H9 (cell line): ENCODE measurements at regions not wholly inside any gene's neighbourhood (a gene's known extent, or its start where the extent isn't known, plus 50 kb on each side); places are given as distances from the start of the nearest gene placed in this dataset.
A peak's percentile ranks its signal among the peaks of the same experiment; 100 is the strongest.

Experiments used
- DNase-seq: peaks from one replicate; pipeline ENCODE4 v3.0.0-alpha.2; 2017
- H2AFZ ChIP-seq: one replicate; pipeline ENCODE4 v1.6.1; 2013; ENCODE audit warnings: mild to moderate bottlenecking, low read length, control low read depth, moderate library complexity
- H2AK5ac ChIP-seq: 2 replicates; pipeline ENCODE4 v1.6.1; 2013; ENCODE audit warnings: low read length, control low read depth, mixed read lengths; ENCODE audit not compliant: insufficient read length
- H2BK120ac ChIP-seq: one replicate; pipeline ENCODE4 v1.6.1; 2013; ENCODE audit warnings: low read depth, mild to moderate bottlenecking, low read length, control low read depth, inconsistent platforms; ENCODE audit not compliant: poor library complexity, severe bottlenecking
- H2BK12ac ChIP-seq: 2 replicates; pipeline ENCODE4 v1.6.1; 2013; ENCODE audit warnings: low read length, control low read depth, mixed read lengths, low read depth; ENCODE audit not compliant: insufficient read length
- H2BK15ac ChIP-seq: 2 replicates; pipeline ENCODE4 v1.6.1; 2013; ENCODE audit warnings: low read depth, low read length, control low read depth
- H2BK20ac ChIP-seq: one replicate; pipeline ENCODE4 v1.6.1; 2013; ENCODE audit warnings: low read depth, mild to moderate bottlenecking, low read length, control low read depth, inconsistent platforms; ENCODE audit not compliant: poor library complexity, severe bottlenecking
- H2BK5ac ChIP-seq: 2 replicates; pipeline ENCODE4 v1.6.1; 2013; ENCODE audit warnings: low read length, control low read depth, mixed read lengths; ENCODE audit not compliant: insufficient read length
- H3K14ac ChIP-seq: 2 replicates; pipeline ENCODE4 v1.6.1; 2013; ENCODE audit warnings: low read length, control low read depth; ENCODE audit not compliant: insufficient read depth
- H3K18ac ChIP-seq: 2 replicates; pipeline ENCODE4 v1.6.1; 2013; ENCODE audit warnings: low read depth, mild to moderate bottlenecking, mixed read lengths, low read length, control low read depth; ENCODE audit not compliant: insufficient read length
- H3K23ac ChIP-seq: 2 replicates; pipeline ENCODE4 v1.6.1; 2013; ENCODE audit warnings: low read length, control low read depth, mixed read lengths, low read depth; ENCODE audit not compliant: insufficient read length
- H3K23me2 ChIP-seq: 2 replicates; pipeline ENCODE4 v1.6.1; 2013; ENCODE audit warnings: low read depth, mild to moderate bottlenecking, mixed read lengths, low read length, control low read depth; ENCODE audit not compliant: insufficient read length, poor library complexity, severe bottlenecking
- H3K27ac ChIP-seq: 2 replicates; pipeline ENCODE4 v1.5.1; 2013; ENCODE audit warnings: low read length, control low read depth, mixed read lengths, low read depth; ENCODE audit not compliant: insufficient read length
- H3K27me3 ChIP-seq: 2 replicates; pipeline ENCODE4 v1.6.1; 2013; ENCODE audit warnings: low read length, control low read depth, inconsistent platforms; ENCODE audit not compliant: insufficient read depth
- H3K4ac ChIP-seq: 2 replicates; pipeline ENCODE4 v1.6.1; 2013; ENCODE audit warnings: low read depth, mild to moderate bottlenecking, control low read depth, inconsistent platforms, low read length, moderate library complexity
- H3K4me1 ChIP-seq: 2 replicates; pipeline ENCODE4 v1.6.1; 2013; ENCODE audit warnings: low read length, control low read depth, inconsistent platforms; ENCODE audit not compliant: insufficient read depth
- H3K4me2 ChIP-seq: 2 replicates; pipeline ENCODE4 v1.6.1; 2013; ENCODE audit warnings: low read length, control low read depth, mixed read lengths; ENCODE audit not compliant: insufficient read length, insufficient read depth
- H3K56ac ChIP-seq: 2 replicates; pipeline ENCODE4 v1.6.1; 2013; ENCODE audit warnings: low read depth, mild to moderate bottlenecking, mixed read lengths, low read length, control low read depth; ENCODE audit not compliant: insufficient read length
- H3K79me1 ChIP-seq: 2 replicates; pipeline ENCODE4 v1.6.1; 2013; ENCODE audit warnings: low read depth, mild to moderate bottlenecking, moderate library complexity, low read length, control low read depth, inconsistent platforms; ENCODE audit not compliant: insufficient read depth, poor library complexity, severe bottlenecking
- H3K79me2 ChIP-seq: 2 replicates; pipeline ENCODE4 v1.6.1; 2013; ENCODE audit warnings: low read length, control low read depth, inconsistent platforms; ENCODE audit not compliant: insufficient read depth
- H3K9ac ChIP-seq: 2 replicates; pipeline ENCODE4 v1.6.1; 2013; ENCODE audit warnings: low read length, control low read depth, mixed read lengths; ENCODE audit not compliant: insufficient read length; ENCODE audit errors: extremely low read depth
- H3K9me3 ChIP-seq: one replicate; pipeline ENCODE4 v1.6.1; 2013; ENCODE audit warnings: low read depth, low read length, inconsistent platforms; ENCODE audit not compliant: control insufficient read depth
- H3T11ph ChIP-seq: one replicate; pipeline ENCODE4 v1.6.1; 2013; ENCODE audit warnings: mild to moderate bottlenecking, low read length, control low read depth, inconsistent platforms
- H4K20me1 ChIP-seq: one replicate; pipeline ENCODE4 v1.6.1; 2013; ENCODE audit not compliant: control insufficient read depth, insufficient read length, insufficient read depth
- H4K5ac ChIP-seq: 2 replicates; pipeline ENCODE4 v1.6.1; 2013; ENCODE audit warnings: low read depth, mild to moderate bottlenecking, mixed read lengths, low read length, control low read depth; ENCODE audit not compliant: insufficient read length
- H4K8ac ChIP-seq: replicated peaks from 2 replicates; pipeline ENCODE4 v1.6.1; 2013; ENCODE audit warnings: low read length, control low read depth, mixed read lengths, low read depth; ENCODE audit not compliant: insufficient read length
- H4K91ac ChIP-seq: 2 replicates; pipeline ENCODE4 v1.6.1; 2013; ENCODE audit warnings: low read depth, mild to moderate bottlenecking, moderate library complexity, mixed read lengths, low read length, control low read depth; ENCODE audit not compliant: insufficient read length
- H3K27ac Mint-ChIP-seq, 3 experiments: 2 replicates in 2 of 3; 3 replicates in 1 of 3; pipeline ENCODE4 v1.8.0; 2020 to 2021; ENCODE audit warnings: mixed read lengths in 3 of 3, mild to moderate bottlenecking in 1 of 3, moderate library complexity in 1 of 3
- H3K27me3 Mint-ChIP-seq: 2 replicates; pipeline ENCODE4 v1.8.0; 2021; ENCODE audit warnings: low read depth, mild to moderate bottlenecking, moderate library complexity, mixed read lengths
- H3K36me3 Mint-ChIP-seq, 3 experiments: 2 replicates in 2 of 3; 3 replicates in 1 of 3; pipeline ENCODE4 v1.8.0; 2020 to 2021; ENCODE audit warnings: low read depth in 3 of 3, mixed read lengths in 3 of 3; ENCODE audit not compliant: insufficient read depth in 1 of 3
- H3K4me1 Mint-ChIP-seq, 2 experiments: 2 replicates each; pipeline ENCODE4 v1.8.0; 2020; ENCODE audit warnings: mixed read lengths in 2 of 2
- H3K4me3 Mint-ChIP-seq, 2 experiments: 2 replicates in 1 of 2; 3 replicates in 1 of 2; pipeline ENCODE4 v1.8.0; 2020 to 2021; ENCODE audit warnings: mild to moderate bottlenecking in 2 of 2, mixed read lengths in 2 of 2, moderate library complexity in 1 of 2
- H3K9me3 Mint-ChIP-seq, 2 experiments: 2 replicates in 1 of 2; 3 replicates in 1 of 2; pipeline ENCODE4 v1.8.0; 2020; ENCODE audit warnings: mild to moderate bottlenecking in 2 of 2, mixed read lengths in 2 of 2, moderate library complexity in 1 of 2
- CTCF ChIP-seq: fragments of 200-600 bp; sonication (generic); conservative IDR thresholded peaks from 3 replicates; pipeline ENCODE4 v1.8.0; 2021; ENCODE audit warnings: antibody characterized with exemption, mild to moderate bottlenecking
- WGBS: extraction: QIAGEN DNeasy Blood & Tissue Kit; methylation state at CpG from one replicate; pipeline ENCODE4 v1.1.7; 2013; ENCODE audit warnings: missing lambda C conversion rate, low lambda C conversion rate, mixed read lengths; ENCODE audit not compliant: insufficient read length; ENCODE audit errors: extremely low coverage; 5-methylcytosine and 5-hydroxymethylcytosine counted together

- peaks cover 4% of the 10 kb centered on the region for H3K27me3 Mint-ChIP-seq
- H3K23me2 ChIP-seq: no peaks in the 10 kb centered on the region
- H3K36me3 Mint-ChIP-seq: no peaks in the 10 kb centered on the region
- no peak overlapping the region for H3K4me3 Mint-ChIP-seq
- H3T11ph ChIP-seq: no peak overlapping the region
- TF ChIP-seq CTCF: no peak
- DNase-seq: peak; percentile 25
- no peak overlapping the region for H3K9ac ChIP-seq
- H2AK5ac ChIP-seq: no peak overlapping the region
- no peak overlapping the region for H4K8ac ChIP-seq
- H2BK15ac ChIP-seq: no peak overlapping the region; the same call in 1 of the 2 replicates
- H4K5ac ChIP-seq: no peak overlapping the region
- no peak overlapping the region for H3K4me2 ChIP-seq
- H3K79me1 ChIP-seq: no peaks in the 10 kb centered on the region
- no peak overlapping the region for H3K23ac ChIP-seq
- H3K79me2 ChIP-seq: no peaks in the 10 kb centered on the region
- no peaks in the 10 kb centered on the region; a peak in 1 of 5 replicates for H3K9me3 Mint-ChIP-seq
- no peak overlapping the region for H2BK5ac ChIP-seq
- no peak overlapping the region for H3K27ac Mint-ChIP-seq
- H4K20me1 ChIP-seq: no peaks in the 10 kb centered on the region
- no peak overlapping the region for H3K18ac ChIP-seq
- H3K9me3 ChIP-seq: no peaks in the 10 kb centered on the region
- H3K4me1 ChIP-seq: no peaks in the 10 kb centered on the region
- no peak overlapping the region for H2AFZ ChIP-seq
- WGBS: no CpG with 5 or more reads among the region's 12 CpGs
- no peak overlapping the region for H3K14ac ChIP-seq
- no peak overlapping the region for H3K4ac ChIP-seq
- no peak overlapping the region for H3K27ac ChIP-seq
- H2BK120ac ChIP-seq: no peak overlapping the region
- H4K91ac ChIP-seq: no peak overlapping the region
- no peak overlapping the region for H2BK12ac ChIP-seq
- no peak overlapping the region for H2BK20ac ChIP-seq
- peaks cover 26 to 38% of the 10 kb centered on the region in 2 experiments for H3K4me1 Mint-ChIP-seq
- no peaks in the 10 kb centered on the region for H3K27me3 ChIP-seq
- H3K56ac ChIP-seq: no peak overlapping the region
Observed at GRCh38 chr1:30513396-30514136, 209.8 kb downstream of the MATN1 start.
